DMS 273 (cell line): ENCODE measurements at regions not wholly inside any gene's neighbourhood (a gene's known extent, or its start where the extent isn't known, plus 50 kb on each side); places are given as distances from the start of the nearest gene placed in this dataset.
"Not testable (repeated sequence)": the region's sequence is repeated elsewhere in the genome, so short reads cannot be mapped to it uniquely, and the experiment has no call there.

Experiments
- DNase-seq: peaks from one replicate; lab custom pipeline; 2025; ENCODE audit not compliant: unreplicated experiment; lab: John Stamatoyannopoulos, UW

- no peak for DNase-seq
These were observed 62.0 kb downstream of the SKIDA1 start for GRCh38 chr10:21463436-21463835.

- no peak for DNase-seq
These were observed 67.2 kb downstream of the SKIDA1 start for GRCh38 chr10:21458126-21458871.

GRCh38 chr10:21456160-21456559 is 69.3 kb downstream of the SKIDA1 start:
- DNase-seq, result no peak

GRCh38 chr10:21452203-21452602 is 73.3 kb downstream of the SKIDA1 start:
- DNase-seq, result no peak

- no peak for DNase-seq
These were observed 76.1 kb downstream of the SKIDA1 start for GRCh38 chr10:21449288-21449966.

GRCh38 chr10:21445163-21445562 is 80.3 kb downstream of the SKIDA1 start:
- DNase-seq, result no peak

GRCh38 chr10:21441625-21442024 is 83.9 kb downstream of the SKIDA1 start:
- no peak for DNase-seq

- not testable (repeated sequence) for DNase-seq
These were observed 86.6 kb downstream of the SKIDA1 start for GRCh38 chr10:21438914-21439313.

GRCh38 chr10:21437770-21438382 is 87.6 kb downstream of the SKIDA1 start:
- no peak for DNase-seq

GRCh38 chr10:21432266-21432665 is 93.2 kb downstream of the SKIDA1 start:
- DNase-seq, result no peak

GRCh38 chr10:21431799-21432198 is 93.7 kb downstream of the SKIDA1 start:
- no peak for DNase-seq

GRCh38 chr10:21427804-21428481 is 97.5 kb downstream of the SKIDA1 start:
- DNase-seq, result no peak

GRCh38 chr10:21424459-21424861 is 101.0 kb downstream of the SKIDA1 start:
- no peak for DNase-seq

GRCh38 chr10:21423850-21424249 is 101.6 kb downstream of the SKIDA1 start:
- DNase-seq, result no peak

GRCh38 chr10:21423338-21423737 is 102.1 kb downstream of the SKIDA1 start:
- no peak for DNase-seq

- DNase-seq, result no peak
These were observed 103.7 kb downstream of the SKIDA1 start for GRCh38 chr10:21421794-21422193.

GRCh38 chr10:21421016-21421415 is 104.5 kb downstream of the SKIDA1 start:
- DNase-seq, result no peak

GRCh38 chr10:21418981-21419576 is 106.4 kb downstream of the SKIDA1 start:
- not testable (repeated sequence) for DNase-seq

GRCh38 chr10:21417172-21417712 is 108.2 kb downstream of the SKIDA1 start:
- no peak for DNase-seq

- no peak for DNase-seq
These were observed 111.8 kb downstream of the SKIDA1 start for GRCh38 chr10:21413680-21414079.

- no peak for DNase-seq
These were observed 112.2 kb downstream of the SKIDA1 start for GRCh38 chr10:21413268-21413667.
